Lower leg skin (tissue), 4 donors: ENCODE measurements at regions not wholly inside any gene's neighbourhood (a gene's known extent, or its start where the extent isn't known, plus 50 kb on each side); places are given as distances from the start of the nearest gene placed in this dataset.

Source experiments
- DNase-seq, 2 donors: peaks; one replicate each; pipeline ENCODE4 v3.0.0-alpha.2; 2019; ENCODE audit warnings: low spot score in 2 of 2
- H3K4me3 ChIP-seq: fragments of 200-600 bp; sonication (generic); 2 replicates; pipeline ENCODE4 v1.5.1; 2017; ENCODE audit warnings: mild to moderate bottlenecking, low read depth; ENCODE audit not compliant: poor library complexity, severe bottlenecking
- CTCF ChIP-seq, 3 donors: fragments of 450-650 bp; IDR thresholded peaks; one replicate each; pipeline ENCODE4 v1.5.1; 2016; ENCODE audit warnings: antibody characterized with exemption in 3 of 3, mild to moderate bottlenecking in 3 of 3, moderate library complexity in 2 of 3
- POLR2A ChIP-seq, 2 donors: fragments of 450-650 bp; IDR thresholded peaks; one replicate each; pipeline ENCODE4 v1.6.1; 2016 to 2017; ENCODE audit warnings: antibody characterized with exemption in 2 of 2, mild to moderate bottlenecking in 1 of 2, moderate library complexity in 1 of 2
- WGBS, 2 donors: methylation state at CpG; one replicate each; pipeline ENCODE4 v1.1.5; 2018; 5-methylcytosine and 5-hydroxymethylcytosine counted together
- intact Hi-C: fragments of 100-400 bp; cut with DNase I; formaldehyde crosslinking; loops from one replicate; pipeline ENCODE4 v1.15.0; 2023; ENCODE audit warnings: low total_unique reads

GRCh38 chr11:70644343-70645060, 246.2 kb downstream of the CTTN start:
- TF ChIP-seq CTCF (IDR thresholded peaks at IDR 0.05) (no peak), POLR2A (IDR thresholded peaks at IDR 0.05) (no peak)
- no peak for DNase-seq
- intact Hi-C loops, result no loop called here
- no peak overlapping the region for H3K4me3 ChIP-seq
- 64 to 73% methylated on average over 15 of the region's 15 CpGs for WGBS, 2 donors

DNA sequence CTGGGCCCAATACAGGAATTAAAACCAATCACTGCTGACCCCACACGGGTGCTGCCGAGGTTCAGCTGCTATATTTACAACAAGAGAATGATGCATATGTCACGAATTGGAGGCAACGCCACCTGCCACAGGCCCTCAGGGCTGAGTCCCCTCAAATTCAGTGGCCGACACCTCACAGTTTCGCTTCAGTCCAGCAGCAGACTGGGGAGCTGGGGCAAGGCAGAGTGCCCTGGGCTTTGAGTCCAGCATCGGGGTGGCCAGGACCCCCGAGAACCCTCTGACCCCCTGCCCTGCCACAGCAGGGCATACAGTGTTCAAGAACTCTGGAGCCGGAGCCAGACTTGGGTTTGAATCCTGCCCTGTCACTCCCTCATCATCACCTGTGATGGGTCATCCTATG, 247.2 kb downstream of the CTTN start:
- DNase-seq, result no peak
- no peak overlapping the region for H3K4me3 ChIP-seq
- no peak for TF ChIP-seq POLR2A (IDR thresholded peaks at IDR 0.05)
- TF ChIP-seq CTCF (IDR thresholded peaks at IDR 0.05), result no peak
- WGBS, 2 donors, result 75 to 76% methylated on average over 9 of the region's 9 CpGs
- intact Hi-C loops, result no loop called here

DNA sequence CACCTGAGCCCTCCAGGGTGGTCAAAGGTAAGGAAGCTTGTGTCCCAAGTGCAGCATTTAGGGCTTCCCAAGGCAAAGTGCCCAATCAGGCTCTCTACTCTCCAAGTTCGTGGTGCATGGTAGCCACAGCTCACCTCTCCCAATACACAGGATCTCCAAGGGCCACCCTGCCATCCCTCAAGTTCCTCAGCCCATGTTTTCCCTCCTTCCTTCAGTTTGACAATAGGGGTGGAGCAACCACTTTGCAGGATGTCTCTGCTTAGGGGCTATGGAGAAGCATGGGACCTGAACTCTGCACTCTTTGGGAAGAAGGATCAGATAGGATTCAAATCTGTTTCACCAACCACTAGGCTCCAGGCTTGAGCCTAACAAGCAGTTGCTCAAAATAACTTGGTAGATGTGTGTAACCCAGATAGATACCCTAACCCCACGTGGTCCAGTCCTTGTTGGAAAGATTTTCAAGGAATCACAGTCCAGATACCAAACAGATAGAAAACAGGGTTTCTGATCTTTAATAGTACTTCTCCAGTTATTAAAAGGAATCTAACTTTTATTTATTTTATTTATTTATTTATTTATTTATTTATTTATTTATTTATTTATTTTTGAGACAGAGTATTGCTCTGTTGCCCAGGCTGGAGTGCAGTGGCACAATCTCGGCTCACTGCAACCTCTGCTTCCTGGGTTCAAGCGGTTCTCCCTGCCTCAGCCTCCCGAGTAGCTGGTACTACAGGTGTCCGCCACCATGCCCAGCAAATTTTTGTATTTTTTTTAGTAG, 248.1 kb downstream of the CTTN start:
- no peak for TF ChIP-seq CTCF (IDR thresholded peaks at IDR 0.05)
- no peak for TF ChIP-seq POLR2A (IDR thresholded peaks at IDR 0.05)
- WGBS, 2 donors, result 79 to 81% methylated on average over 6 of the region's 6 CpGs
- no peak for DNase-seq
- intact Hi-C loops, result no loop called here
- H3K4me3 ChIP-seq, result no peak overlapping the region

DNA sequence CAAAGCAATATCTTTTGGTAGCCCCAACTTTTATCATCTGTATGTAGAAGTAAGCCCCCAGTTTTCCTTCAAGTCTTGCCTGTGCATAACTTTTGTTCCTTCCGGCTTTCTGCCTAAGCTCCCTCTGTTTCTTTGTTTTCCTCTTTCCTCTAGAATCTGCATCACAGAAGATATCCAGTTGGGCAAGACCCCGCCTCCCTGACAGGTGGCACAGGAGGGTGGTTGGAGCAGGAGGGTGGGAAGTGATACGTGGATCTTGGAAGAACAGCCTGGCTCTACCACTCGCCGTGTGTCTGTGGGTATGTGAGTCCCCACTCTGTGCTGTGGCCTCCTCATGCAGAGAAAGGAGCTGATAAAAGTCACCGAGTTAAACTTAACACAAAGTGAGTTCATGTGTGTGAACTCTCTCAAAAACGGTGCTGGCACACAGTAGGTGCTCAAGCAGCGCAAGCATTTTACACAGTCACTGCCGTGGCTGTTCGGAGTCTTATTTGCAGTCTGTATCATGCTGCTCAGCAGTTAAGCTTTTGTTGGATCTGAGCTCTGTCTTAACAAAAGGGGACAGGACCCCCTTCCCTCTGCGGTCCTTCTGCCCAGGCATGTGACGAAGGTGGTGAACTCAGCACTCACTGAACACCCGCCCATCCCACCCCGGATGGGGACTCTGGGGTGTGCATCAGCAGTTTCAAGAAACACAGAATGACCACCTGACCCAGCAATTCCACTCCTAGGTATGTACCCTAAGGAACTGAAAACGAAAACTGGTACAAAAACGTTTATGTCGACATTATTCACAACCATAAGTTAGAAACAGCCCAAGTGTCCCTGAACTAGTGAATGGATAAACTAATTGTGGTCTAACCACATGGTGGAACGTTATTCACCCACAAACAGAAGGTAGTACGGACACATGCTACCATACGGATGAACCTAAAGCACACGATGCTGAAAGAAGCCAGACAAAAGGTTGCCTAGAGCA, 249.1 kb downstream of the CTTN start:
- TF ChIP-seq POLR2A (IDR thresholded peaks at IDR 0.05), result no peak
- TF ChIP-seq CTCF (IDR thresholded peaks at IDR 0.05), result no peak
- DNase-seq, result no peak
- WGBS, 2 donors, result 52 to 56% methylated on average over 21 of the region's 21 CpGs
- no peak overlapping the region for H3K4me3 ChIP-seq
- intact Hi-C loops, result no loop called here

DNA sequence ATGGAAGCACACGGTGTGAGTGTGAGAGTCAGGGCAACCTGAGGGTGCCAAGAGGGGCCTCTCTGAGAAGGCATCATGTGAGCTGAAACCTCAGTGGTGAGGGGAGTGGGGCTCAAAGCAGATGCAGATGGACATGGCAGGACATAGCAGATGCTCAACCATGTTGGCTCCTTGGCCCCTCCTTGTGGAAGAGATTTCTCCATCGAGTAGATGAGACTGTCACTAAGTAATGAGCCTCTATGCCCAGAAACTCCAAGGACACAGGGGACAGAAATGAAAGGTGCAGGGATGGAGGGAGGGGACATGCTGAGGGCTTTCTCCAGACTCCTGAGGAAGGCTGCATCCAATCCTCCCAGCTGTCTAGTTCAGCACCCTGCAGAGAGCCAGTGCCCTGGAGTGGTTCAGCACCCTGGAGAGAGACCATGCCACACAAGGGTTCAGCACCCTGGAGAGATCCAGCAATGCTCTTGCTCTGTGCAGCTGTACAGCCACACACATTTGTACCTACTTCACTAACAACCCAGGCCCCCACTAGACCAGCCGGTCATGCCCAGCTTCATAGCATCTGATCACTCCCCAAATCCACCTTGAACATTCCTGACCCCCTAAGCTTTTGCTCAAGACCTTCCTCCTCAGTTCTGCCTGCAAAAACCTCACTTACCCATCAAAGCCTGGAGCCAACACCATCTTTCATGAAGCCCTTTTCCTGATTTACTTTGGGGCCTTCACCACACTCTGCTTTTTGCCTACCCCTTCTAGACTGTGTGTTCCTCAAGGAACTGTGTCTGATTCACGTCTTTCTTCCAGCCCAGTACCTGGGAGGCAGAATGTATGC, 252.0 kb downstream of the CTTN start:
- intact Hi-C loops, result no loop called here
- peak in 1 of 2 donors; percentile 19 for DNase-seq
- no peak overlapping the region for H3K4me3 ChIP-seq
- TF ChIP-seq POLR2A (IDR thresholded peaks at IDR 0.05) (no peak), CTCF (IDR thresholded peaks at IDR 0.05) (no peak)
- WGBS, 2 donors, result 55 to 56% methylated on average over 4 of the region's 4 CpGs
